Stomach (tissue), 8 donors: ENCODE measurements at regions not wholly inside any gene's neighbourhood (a gene's known extent, or its start where the extent isn't known, plus 50 kb on each side); places are given as distances from the start of the nearest gene placed in this dataset.

ENCODE experiments used
- DNase-seq, 2 donors: peaks; one replicate each; pipeline versions ENCODE4 v3.0.0 to v3.0.0-alpha.2; 2013 to 2019
- H3K27ac ChIP-seq, 5 donors: fragments of 200-600 bp in 4 of 5; sonication (generic) in 4 of 5; one replicate each; pipeline ENCODE4 v1.5.1; 2013 to 2019; ENCODE audit warnings: mild to moderate bottlenecking in 1 of 5, moderate library complexity in 1 of 5
- H3K27me3 ChIP-seq, 3 donors: fragments of 200-600 bp; sonication (generic); one replicate each; pipeline ENCODE4 v1.5.1; 2017 to 2019; ENCODE audit warnings: mixed run types in 1 of 3
- H3K36me3 ChIP-seq, 4 donors: fragments of 200-600 bp; sonication (generic); 1 replicate in 3 of 4; 2 replicates in 1 of 4; pipeline ENCODE4 v1.5.1; 2016 to 2019
- H3K4me1 ChIP-seq, 4 donors: fragments of 200-600 bp; sonication (generic); one replicate each; pipeline ENCODE4 v1.5.1; 2016 to 2019
- H3K4me3 ChIP-seq, 4 donors: fragments of 200-600 bp; sonication (generic) in 3 of 4; one replicate each; pipeline ENCODE4 v1.5.1; 2016 to 2019; ENCODE audit warnings: mild to moderate bottlenecking in 1 of 4
- H3K9me3 ChIP-seq, 4 donors: fragments of 200-600 bp; sonication (generic); one replicate each; pipeline ENCODE4 v1.5.1; 2016 to 2019
- CTCF ChIP-seq, 7 experiments: fragments of 450-650 bp in 4 of 7; fragments of 200-600 bp in 3 of 7; sonication (generic) in 3 of 7; IDR thresholded peaks; one replicate each; pipeline ENCODE4 v1.5.1; 2016 to 2019; ENCODE audit warnings: antibody characterized with exemption in 7 of 7, control low read depth in 2 of 7, mild to moderate bottlenecking in 1 of 7
- EP300 ChIP-seq: sonication (generic); formaldehyde crosslinking; IDR thresholded peaks from one replicate; pipeline ENCODE4 v1.6.1; 2017; ENCODE audit warnings: antibody characterized with exemption
- POLR2A ChIP-seq, 4 donors: fragments of 450-650 bp; IDR thresholded peaks; one replicate each; pipeline ENCODE4 v1.6.1; 2016; ENCODE audit warnings: antibody characterized with exemption in 4 of 4, control low read depth in 2 of 4, mild to moderate bottlenecking in 1 of 4, moderate library complexity in 1 of 4
- POLR2AphosphoS5 ChIP-seq, 3 donors: sonication (generic); formaldehyde crosslinking; IDR thresholded peaks; one replicate each; pipeline ENCODE4 v1.6.1; 2016; ENCODE audit warnings: antibody characterized with exemption in 3 of 3
- WGBS, 5 donors: extraction: QIAGEN DNeasy Blood & Tissue Kit in 3 of 5; methylation state at CpG; one replicate each; pipeline versions ENCODE4 v1.1.5 to v1.1.7; 2013 to 2018; 5-methylcytosine and 5-hydroxymethylcytosine counted together
- intact Hi-C: fragments of 100-400 bp; cut with DNase I; formaldehyde crosslinking; loops from one replicate; pipeline ENCODE4 v1.15.1; 2023; ENCODE audit warnings: low total_unique reads
- donor health status: healthy with polysubstance abuse.
- donor health status: Bipolar disorder and iron deficiency.
- donor health status: healthy.

GRCh38 chr3:109643590-109643989, 306.2 kb upstream of the DPPA4 start:
- no peak for DNase-seq
- 48 to 83% (median 64%) methylated on average over 2 of the region's 2 CpGs for WGBS, 5 donors
- H3K27me3 ChIP-seq: no peaks in the 10 kb centered on the region
- no peak for TF ChIP-seq EP300
- TF ChIP-seq POLR2AphosphoS5 (IDR thresholded peaks at IDR 0.05): no peak
- no peak for TF ChIP-seq POLR2A (IDR thresholded peaks at IDR 0.05)
- TF ChIP-seq CTCF (IDR thresholded peaks at IDR 0.05): no peak
- intact Hi-C loops: no loop called here
- H3K4me1 ChIP-seq: no peaks in the 10 kb centered on the region
- no peak overlapping the region for H3K27ac ChIP-seq
- H3K4me3 ChIP-seq: no peak overlapping the region
- no peaks in the 10 kb centered on the region for H3K9me3 ChIP-seq
- H3K36me3 ChIP-seq: no peaks in the 10 kb centered on the region

- H3K36me3 ChIP-seq: no peaks in the 10 kb centered on the region
- DNase-seq: no peak
- intact Hi-C loops: no loop called here
- TF ChIP-seq EP300: no peak
- no peak for TF ChIP-seq CTCF (IDR thresholded peaks at IDR 0.05)
- TF ChIP-seq POLR2AphosphoS5 (IDR thresholded peaks at IDR 0.05): no peak
- TF ChIP-seq POLR2A (IDR thresholded peaks at IDR 0.05): no peak
- H3K4me1 ChIP-seq: no peaks in the 10 kb centered on the region
- no peaks in the 10 kb centered on the region for H3K9me3 ChIP-seq
- H3K4me3 ChIP-seq: no peak overlapping the region
- H3K27ac ChIP-seq: no peak overlapping the region
- 92 to 98% (median 95%) methylated on average over 2 of the region's 2 CpGs for WGBS, 5 donors
- H3K27me3 ChIP-seq: no peaks in the 10 kb centered on the region
Observed at GRCh38 chr3:109644332-109644731, 307.0 kb upstream of the DPPA4 start.

GRCh38 chr3:109644746-109645145, 307.4 kb upstream of the DPPA4 start:
- DNase-seq: no peak
- no peaks in the 10 kb centered on the region for H3K4me1 ChIP-seq
- H3K27ac ChIP-seq: no peak overlapping the region
- no peak overlapping the region for H3K4me3 ChIP-seq
- WGBS, 5 donors: 54 to 71% (median 67%) methylated on average over 3 of the region's 3 CpGs
- no peaks in the 10 kb centered on the region for H3K9me3 ChIP-seq
- no peaks in the 10 kb centered on the region for H3K27me3 ChIP-seq
- TF ChIP-seq CTCF (IDR thresholded peaks at IDR 0.05) (no peak), EP300 (no peak)
- intact Hi-C loops: no loop called here
- no peaks in the 10 kb centered on the region for H3K36me3 ChIP-seq

- no peak overlapping the region for H3K27ac ChIP-seq
- intact Hi-C loops: no loop called here
Observed at GRCh38 chr3:109648027-109648426, 310.7 kb upstream of the DPPA4 start.

More at GRCh38 chr3:109648027-109648426, 310.7 kb upstream of the DPPA4 start:
- 41 to 73% (median 59%) methylated on average over 5 to 6 of the region's 6 CpGs for WGBS, 5 donors
- no peaks in the 10 kb centered on the region for H3K36me3 ChIP-seq
- H3K4me3 ChIP-seq: no peak overlapping the region
- H3K9me3 ChIP-seq: peaks cover 0 to 10% (median 8%) of the 10 kb centered on the region in 4 donors
- no peaks in the 10 kb centered on the region for H3K27me3 ChIP-seq
- no peaks in the 10 kb centered on the region for H3K4me1 ChIP-seq
- TF ChIP-seq EP300 (no peak), POLR2AphosphoS5 (IDR thresholded peaks at IDR 0.05) (no peak), CTCF (IDR thresholded peaks at IDR 0.05) (no peak), POLR2A (IDR thresholded peaks at IDR 0.05) (no peak)
- no peak for DNase-seq
